ENCODE measurements at regions not wholly inside any gene's neighbourhood (a gene's known extent, or its start where the extent isn't known, plus 50 kb on each side); places are given as distances from the start of the nearest gene placed in this dataset.
"Not testable (repeated sequence)": the region's sequence is repeated elsewhere in the genome, so short reads cannot be mapped to it uniquely, and the experiment has no call there.

GRCh38 chr15:87561641-87562040 lies 694.9 kb downstream of the NTRK3 start:
- DNase-seq (ENCODE audit: insufficient read length, low spot score), result no peak

DNA sequence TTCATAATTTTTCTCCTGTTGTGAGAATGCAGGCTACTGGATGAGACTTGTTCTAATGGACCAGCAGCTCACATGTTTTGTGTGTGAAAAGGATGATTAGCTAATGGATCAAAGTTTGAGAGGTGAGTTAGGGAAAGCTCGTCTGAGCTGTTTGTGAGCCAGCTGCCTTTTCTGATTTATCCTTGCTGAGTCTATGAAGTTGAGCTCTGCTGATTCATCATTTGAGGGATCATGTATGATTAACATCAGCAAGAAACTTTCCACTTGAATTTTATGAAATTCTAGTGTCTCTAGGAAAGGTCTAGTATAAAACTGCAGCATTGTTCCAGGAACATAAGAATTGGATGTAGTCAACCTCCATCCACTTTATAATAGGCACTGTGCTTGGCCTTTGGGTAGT lies 698.7 kb downstream of the NTRK3 start:
- no peak for FAIRE-seq
- DNase-seq (ENCODE audit: insufficient read length, low spot score), result no peak

More at GRCh38 chr15:87561641-87562040, 694.9 kb downstream of the NTRK3 start:
- FAIRE-seq, result no peak

DNA sequence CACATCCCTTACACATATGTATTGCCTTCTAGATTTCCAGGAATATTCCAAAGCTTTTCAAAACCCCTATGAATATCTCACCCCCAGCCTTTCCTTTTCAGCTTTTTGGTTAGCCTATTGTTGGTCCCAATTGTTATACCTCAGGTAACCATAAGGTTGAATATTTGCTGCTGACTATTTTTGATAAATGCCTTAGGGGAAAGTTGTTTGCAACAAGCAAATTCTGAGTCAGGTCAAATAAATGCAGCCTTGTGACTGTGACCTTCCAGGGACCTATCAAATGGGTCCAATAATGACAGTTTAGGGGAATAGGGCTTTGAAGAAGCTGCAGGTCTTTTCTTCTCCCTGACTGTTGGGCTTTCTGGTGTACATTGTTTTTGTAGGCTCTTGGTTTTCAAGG lies 699.7 kb downstream of the NTRK3 start:
- DNase-seq (ENCODE audit: insufficient read length, low spot score) (no peak), FAIRE-seq (no peak)

- DNase-seq (ENCODE audit: insufficient read length, low spot score) (no peak), FAIRE-seq (no peak)
These were observed 706.7 kb downstream of the NTRK3 start for GRCh38 chr15:87549860-87550259.

DNA sequence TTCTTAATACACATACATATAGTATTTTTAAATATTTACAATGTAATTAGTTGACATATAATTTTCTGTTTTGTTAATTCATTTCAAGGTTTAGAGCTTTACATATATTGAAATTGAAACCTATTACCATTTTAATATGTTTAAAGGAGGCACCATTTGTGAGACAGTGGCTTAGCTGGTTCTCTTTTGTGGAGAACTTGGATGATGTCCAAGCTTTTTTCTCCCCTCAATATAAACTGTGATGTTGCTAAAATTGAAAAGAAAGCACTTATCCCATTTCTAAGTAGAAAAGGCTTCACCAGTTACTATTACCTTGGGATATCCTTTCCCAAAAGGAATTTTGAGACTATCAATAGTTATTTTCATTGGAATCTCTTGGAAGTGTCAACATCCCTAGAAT lies 707.2 kb downstream of the NTRK3 start:
- DNase-seq (ENCODE audit: insufficient read length, low spot score) (no peak), FAIRE-seq (no peak)

GRCh38 chr15:87548590-87548989 lies 707.9 kb downstream of the NTRK3 start:
- not testable (repeated sequence) for DNase-seq (ENCODE audit: insufficient read length, low spot score); FAIRE-seq

GRCh38 chr15:87547470-87548181 lies 708.9 kb downstream of the NTRK3 start:
- DNase-seq (ENCODE audit: insufficient read length, low spot score) (no peak), FAIRE-seq (no peak)

DNA sequence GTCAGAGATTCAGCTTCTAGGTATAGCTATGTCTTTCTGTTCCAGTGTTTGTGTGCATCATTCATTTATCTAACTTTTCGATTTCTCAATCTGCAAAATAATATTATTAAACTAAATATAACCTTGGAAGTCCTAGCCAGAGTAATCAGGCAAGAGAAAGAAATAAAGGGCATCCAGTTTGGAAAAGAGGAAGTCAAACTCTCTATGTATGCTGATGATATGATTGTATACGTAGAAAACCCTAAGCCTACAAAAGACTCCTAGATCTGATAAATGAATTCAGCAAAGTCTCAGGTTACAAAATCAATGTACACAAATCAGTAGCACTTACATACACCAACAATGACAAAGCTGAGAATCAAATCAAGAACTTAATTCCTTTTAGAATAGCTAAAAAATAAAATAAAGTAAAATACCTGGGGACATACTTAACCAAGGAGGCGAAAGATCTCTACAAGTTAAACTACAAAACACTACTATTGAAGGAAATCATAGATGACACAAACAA lies 718.2 kb downstream of the NTRK3 start:
- no peak for FAIRE-seq
- no peak for DNase-seq (ENCODE audit: insufficient read length, low spot score)

GRCh38 chr15:87537295-87537694 lies 719.2 kb downstream of the NTRK3 start:
- FAIRE-seq, result no peak
- no peak for DNase-seq (ENCODE audit: insufficient read length, low spot score)

DNA sequence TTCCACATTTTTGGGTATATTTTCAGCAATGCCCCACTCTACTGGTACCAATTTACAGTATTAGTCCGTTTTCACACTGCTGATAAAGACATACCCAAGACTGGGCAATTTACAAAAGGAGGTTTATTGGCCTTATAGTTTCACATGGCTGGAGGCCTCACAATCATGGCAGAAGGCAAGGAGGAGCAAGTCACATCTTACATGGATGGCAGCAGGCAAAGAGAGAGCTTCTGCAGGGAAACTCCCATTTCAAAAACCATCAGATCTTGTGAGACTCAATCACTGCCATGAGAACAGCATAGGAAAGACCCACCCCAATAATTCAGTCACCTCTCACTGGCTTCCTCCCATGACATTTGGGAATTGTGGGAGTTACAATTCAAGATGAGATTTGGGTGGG lies 722.9 kb downstream of the NTRK3 start:
- DNase-seq (ENCODE audit: insufficient read length, low spot score); FAIRE-seq: not testable (repeated sequence)

DNA sequence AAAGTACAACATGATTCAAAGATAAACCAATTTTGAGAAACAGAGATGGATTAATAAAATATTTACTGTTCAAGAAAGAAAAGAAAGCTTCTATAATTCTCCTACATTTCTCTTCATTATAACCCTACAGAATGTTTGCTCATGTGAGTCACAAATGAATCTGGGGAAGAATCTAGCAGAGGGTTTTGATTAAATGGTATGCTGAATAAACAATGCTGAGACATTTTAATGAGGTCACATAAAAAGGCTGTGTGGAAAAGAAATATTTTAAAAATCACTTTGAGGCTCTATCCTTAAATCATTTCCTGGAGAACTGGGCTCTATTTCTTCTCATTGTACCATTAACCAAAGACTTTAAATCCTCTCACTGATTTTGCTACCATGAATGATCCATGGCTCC lies 727.7 kb downstream of the NTRK3 start:
- FAIRE-seq, result no peak
- DNase-seq (ENCODE audit: insufficient read length, low spot score), result no peak

- DNase-seq (ENCODE audit: insufficient read length, low spot score) (no peak), FAIRE-seq (no peak)
These were observed 728.7 kb downstream of the NTRK3 start for GRCh38 chr15:87527875-87528274.

DNA sequence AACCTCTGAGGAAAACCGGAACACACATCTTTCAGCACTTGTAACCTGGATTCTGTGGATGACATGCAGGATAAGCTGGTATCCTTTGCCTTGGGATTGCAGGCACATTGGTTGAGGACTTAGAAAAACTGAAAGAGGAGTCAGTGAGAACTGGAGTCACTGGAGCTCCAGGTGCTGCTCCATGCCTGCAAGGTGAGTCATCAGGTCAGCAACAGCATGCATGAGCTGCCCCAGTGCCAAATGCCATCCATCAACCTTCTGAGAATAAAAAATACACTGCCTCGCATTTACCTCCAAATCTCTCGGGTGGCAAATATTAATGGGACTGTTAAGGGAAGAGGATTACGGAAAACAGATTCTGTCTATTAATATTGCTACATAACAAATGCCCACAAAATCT lies 729.1 kb downstream of the NTRK3 start:
- no peak for FAIRE-seq

GRCh38 chr15:87523516-87523915 lies 733.0 kb downstream of the NTRK3 start:
- DNase-seq (ENCODE audit: insufficient read length, low spot score) (no peak), FAIRE-seq (no peak)

More for the DNA sequence above, 729.1 kb downstream of the NTRK3 start:
- peak; percentile 9 for DNase-seq (ENCODE audit: insufficient read length, low spot score)

- FAIRE-seq (no peak), DNase-seq (ENCODE audit: insufficient read length, low spot score) (no peak)
These were observed 733.5 kb downstream of the NTRK3 start for GRCh38 chr15:87522997-87523396.

DNA sequence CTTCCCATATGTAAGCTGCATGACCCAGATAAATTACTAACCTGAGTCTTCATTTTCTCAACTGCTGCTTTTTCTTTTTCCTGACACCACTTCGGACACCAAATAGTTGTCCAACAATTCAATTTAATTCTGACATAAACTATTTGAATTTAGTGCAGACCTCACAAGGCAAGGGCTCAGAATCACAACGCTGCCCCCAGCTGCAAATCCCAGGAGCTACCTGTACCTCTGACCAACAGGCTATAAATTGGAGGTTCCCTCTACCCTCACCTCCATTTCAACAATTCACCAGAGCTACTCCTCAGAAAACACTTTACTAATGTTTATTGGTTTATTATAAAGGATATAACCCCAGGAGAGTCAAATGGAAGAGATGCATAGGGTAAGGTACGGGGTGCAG lies 737.6 kb downstream of the NTRK3 start:
- FAIRE-seq, result no peak
- no peak for DNase-seq (ENCODE audit: insufficient read length, low spot score)

GRCh38 chr15:87508086-87508485 lies 748.5 kb downstream of the NTRK3 start:
- no peak for DNase-seq (ENCODE audit: insufficient read length, low spot score)
- no peak for FAIRE-seq

- FAIRE-seq, result no peak
- no peak for DNase-seq (ENCODE audit: insufficient read length, low spot score)
These were observed 754.4 kb downstream of the NTRK3 start for GRCh38 chr15:87502173-87502572.

- FAIRE-seq (no peak), DNase-seq (ENCODE audit: insufficient read length, low spot score) (no peak)
These were observed 756.3 kb downstream of the NTRK3 start for GRCh38 chr15:87500240-87500639.

DNA sequence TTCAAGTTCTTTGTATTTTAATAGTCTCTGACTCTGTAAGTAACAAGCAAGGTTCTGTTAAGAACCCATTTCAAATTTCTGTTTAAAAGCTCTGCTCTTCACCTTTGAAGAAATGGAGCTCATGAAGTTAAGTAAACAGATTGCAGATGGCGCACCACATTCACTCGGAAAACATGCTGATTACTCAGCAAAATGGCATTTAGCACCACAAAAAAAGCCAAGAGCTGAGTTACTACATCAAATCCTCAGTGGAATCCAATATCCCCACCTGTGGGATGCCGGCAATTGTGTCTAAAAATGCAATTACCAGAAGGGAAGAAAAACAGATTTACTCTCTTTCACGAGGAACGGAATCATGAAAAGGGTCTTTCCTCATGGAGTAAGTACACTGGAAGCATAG lies 758.0 kb downstream of the NTRK3 start:
- DNase-seq (ENCODE audit: insufficient read length, low spot score) (no peak), FAIRE-seq (no peak)

GRCh38 chr15:87496795-87497194 lies 759.7 kb downstream of the NTRK3 start:
- FAIRE-seq, result no peak

DNA sequence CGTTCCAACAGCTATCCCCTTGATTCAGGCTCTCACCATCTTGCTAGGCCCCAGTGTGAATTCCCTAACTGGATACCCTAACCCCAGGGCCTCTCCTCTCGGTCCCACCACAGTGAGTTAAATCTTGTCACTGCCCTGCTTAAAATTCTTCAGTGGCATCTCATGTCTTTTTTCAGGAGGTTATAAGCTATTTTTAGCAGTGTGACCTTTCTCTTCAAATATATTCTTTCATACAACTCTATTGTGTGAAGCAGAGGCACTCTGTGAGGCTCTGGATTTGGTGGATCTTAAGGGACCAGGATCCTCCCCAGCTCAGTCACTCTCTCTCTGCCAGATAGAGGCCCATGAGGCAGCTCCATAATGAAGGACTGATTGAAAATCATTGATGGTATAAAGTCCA lies 760.4 kb downstream of the NTRK3 start:
- FAIRE-seq, result no peak
- no peak for DNase-seq (ENCODE audit: insufficient read length, low spot score)

More at GRCh38 chr15:87496795-87497194, 759.7 kb downstream of the NTRK3 start:
- no peak for DNase-seq (ENCODE audit: insufficient read length, low spot score)

DNA sequence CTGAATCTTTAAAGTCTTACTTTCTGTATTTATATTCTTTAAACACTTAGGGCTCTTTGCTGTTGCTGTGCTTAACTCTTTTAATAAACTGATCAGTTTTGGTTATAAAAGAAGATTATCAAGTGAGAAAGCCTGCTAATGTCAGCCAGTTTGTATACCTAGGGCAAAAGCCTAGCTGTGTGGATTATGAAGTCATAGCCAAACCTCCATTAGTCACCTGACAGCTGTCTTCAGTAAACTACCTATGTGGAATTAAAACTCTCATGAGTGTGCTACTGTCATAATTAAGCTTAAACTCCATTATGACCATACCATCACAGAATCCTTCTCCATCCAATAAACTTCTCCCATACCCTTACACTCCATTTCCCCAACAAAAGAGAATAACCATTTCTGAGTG lies 762.7 kb downstream of the NTRK3 start:
- no peak for FAIRE-seq
- no peak for DNase-seq (ENCODE audit: insufficient read length, low spot score)
